ENCODE measurements at regions not wholly inside any gene's neighbourhood (a gene's known extent, or its start where the extent isn't known, plus 50 kb on each side); places are given as distances from the start of the nearest gene placed in this dataset.

- no peaks in the 10 kb centered on the region for H3K9me3 ChIP-seq (ENCODE audit: control insufficient read depth in 2 of 3, insufficient read depth in 1 of 3, low read length in 3 of 3)
- H3K4me3 ChIP-seq (ENCODE audit: low read length in 3 of 3) = no peak overlapping the region
- DNase-seq (no peak), FAIRE-seq (no peak)
- H3K9ac ChIP-seq (ENCODE audit: low read length in 3 of 3) = no peak overlapping the region
- no peak overlapping the region for H3K27ac ChIP-seq (ENCODE audit: low read depth in 2 of 2, low read length in 2 of 2)
- no peaks in the 10 kb centered on the region for H3K4me1 ChIP-seq (ENCODE audit: control insufficient read depth in 2 of 3, insufficient read depth in 2 of 3, low read depth in 1 of 3, low read length in 3 of 3)
- no peaks in the 10 kb centered on the region for H3K36me3 ChIP-seq (ENCODE audit: control insufficient read depth in 2 of 3, insufficient read depth in 3 of 3, low read length in 3 of 3)
- H3K27me3 ChIP-seq (ENCODE audit: control insufficient read depth, insufficient read depth, low read length) = no peaks in the 10 kb centered on the region
- no peak for TF ChIP-seq CTCF (IDR thresholded peaks at IDR 0.05; ENCODE audit: borderline replicate concordance, extremely low read depth, insufficient read depth)
- intact Hi-C loops (cut with DNase I) = no loop called here
Measured at GRCh38 chr4:36004204-36004851, 240.0 kb downstream of the ARAP2 start.

- intact Hi-C loops (cut with DNase I) = no loop called here
- FAIRE-seq = no peak
- no peak overlapping the region for H3K4me3 ChIP-seq (ENCODE audit: low read length in 3 of 3)
- H3K27me3 ChIP-seq (ENCODE audit: control insufficient read depth, insufficient read depth, low read length) = no peaks in the 10 kb centered on the region
- no peak for DNase-seq
- H3K36me3 ChIP-seq (ENCODE audit: control insufficient read depth in 2 of 3, insufficient read depth in 3 of 3, low read length in 3 of 3) = no peaks in the 10 kb centered on the region
- H3K4me1 ChIP-seq (ENCODE audit: control insufficient read depth in 2 of 3, insufficient read depth in 2 of 3, low read depth in 1 of 3, low read length in 3 of 3) = no peaks in the 10 kb centered on the region
- H3K9ac ChIP-seq (ENCODE audit: low read length in 3 of 3) = no peak overlapping the region
- no peak overlapping the region for H3K27ac ChIP-seq (ENCODE audit: low read depth in 2 of 2, low read length in 2 of 2)
- no peak for TF ChIP-seq CTCF (IDR thresholded peaks at IDR 0.05; ENCODE audit: borderline replicate concordance, extremely low read depth, insufficient read depth)
- no peaks in the 10 kb centered on the region for H3K9me3 ChIP-seq (ENCODE audit: control insufficient read depth in 2 of 3, insufficient read depth in 1 of 3, low read length in 3 of 3)
Measured at GRCh38 chr4:36006226-36006625, 238.1 kb downstream of the ARAP2 start.

GRCh38 chr4:36010397-36010929 lies 233.9 kb downstream of the ARAP2 start:
- H3K27me3 ChIP-seq (ENCODE audit: control insufficient read depth, insufficient read depth, low read length) = no peaks in the 10 kb centered on the region
- no peak overlapping the region for H3K27ac ChIP-seq (ENCODE audit: low read depth in 2 of 2, low read length in 2 of 2)
- intact Hi-C loops (cut with DNase I) = no loop called here
- no peak overlapping the region for H3K9ac ChIP-seq (ENCODE audit: low read length in 3 of 3)
- H3K4me3 ChIP-seq (ENCODE audit: low read length in 3 of 3) = no peak overlapping the region
- FAIRE-seq = no peak
- DNase-seq = no peak
- no peaks in the 10 kb centered on the region for H3K4me1 ChIP-seq (ENCODE audit: control insufficient read depth in 2 of 3, insufficient read depth in 2 of 3, low read depth in 1 of 3, low read length in 3 of 3)
- no peaks in the 10 kb centered on the region for H3K36me3 ChIP-seq (ENCODE audit: control insufficient read depth in 2 of 3, insufficient read depth in 3 of 3, low read length in 3 of 3)
- no peaks in the 10 kb centered on the region for H3K9me3 ChIP-seq (ENCODE audit: control insufficient read depth in 2 of 3, insufficient read depth in 1 of 3, low read length in 3 of 3)
- TF ChIP-seq CTCF (IDR thresholded peaks at IDR 0.05; ENCODE audit: borderline replicate concordance, extremely low read depth, insufficient read depth) = no peak

GRCh38 chr4:36011381-36011780 lies 232.9 kb downstream of the ARAP2 start:
- TF ChIP-seq CTCF (IDR thresholded peaks at IDR 0.05; ENCODE audit: borderline replicate concordance, extremely low read depth, insufficient read depth) = no peak
- Histone ChIP-seq H3K36me3 (ENCODE audit: control insufficient read depth in 2 of 3, insufficient read depth in 3 of 3, low read length in 3 of 3) (no peaks in the 10 kb centered on the region), H3K27ac (ENCODE audit: low read depth in 2 of 2, low read length in 2 of 2) (no peak overlapping the region), H3K27me3 (ENCODE audit: control insufficient read depth, insufficient read depth, low read length) (no peaks in the 10 kb centered on the region), H3K9me3 (ENCODE audit: control insufficient read depth in 2 of 3, insufficient read depth in 1 of 3, low read length in 3 of 3) (no peaks in the 10 kb centered on the region), H3K4me3 (ENCODE audit: low read length in 3 of 3) (no peak overlapping the region), H3K9ac (ENCODE audit: low read length in 3 of 3) (no peak overlapping the region), H3K4me1 (ENCODE audit: control insufficient read depth in 2 of 3, insufficient read depth in 2 of 3, low read depth in 1 of 3, low read length in 3 of 3) (no peaks in the 10 kb centered on the region)
- intact Hi-C loops (cut with DNase I) = no loop called here
- no peak for FAIRE-seq
- no peak for DNase-seq

Measured in kidney (tissue), 13 donors.